GM12892 (cell line): ENCODE measurements at regions not wholly inside any gene's neighbourhood (a gene's known extent, or its start where the extent isn't known, plus 50 kb on each side); places are given as distances from the start of the nearest gene placed in this dataset.

ENCODE experiments used
- POLR2A ChIP-seq: IDR thresholded peaks from 2 replicates; pipeline ENCODE4 v1.6.1; 2011; ENCODE audit warnings: low read depth, low read length, control low read depth
- POLR2AphosphoS5 ChIP-seq: IDR thresholded peaks from 2 replicates; pipeline ENCODE4 v1.6.1; 2011; ENCODE audit warnings: low read depth, low read length, control low read depth
- TAF1 ChIP-seq: IDR thresholded peaks from 2 replicates; pipeline ENCODE4 v1.6.1; 2011; ENCODE audit warnings: low read depth, mild to moderate bottlenecking, control low read depth, low read length, borderline replicate concordance

- TF ChIP-seq POLR2A (no peak), POLR2AphosphoS5 (no peak), TAF1 (no peak)
Observed at GRCh38 chr2:45199973-45200372, 190.7 kb upstream of the SIX2 start.
